ENCODE measurements at regions not wholly inside any gene's neighbourhood (a gene's known extent, or its start where the extent isn't known, plus 50 kb on each side); places are given as distances from the start of the nearest gene placed in this dataset.

DNA sequence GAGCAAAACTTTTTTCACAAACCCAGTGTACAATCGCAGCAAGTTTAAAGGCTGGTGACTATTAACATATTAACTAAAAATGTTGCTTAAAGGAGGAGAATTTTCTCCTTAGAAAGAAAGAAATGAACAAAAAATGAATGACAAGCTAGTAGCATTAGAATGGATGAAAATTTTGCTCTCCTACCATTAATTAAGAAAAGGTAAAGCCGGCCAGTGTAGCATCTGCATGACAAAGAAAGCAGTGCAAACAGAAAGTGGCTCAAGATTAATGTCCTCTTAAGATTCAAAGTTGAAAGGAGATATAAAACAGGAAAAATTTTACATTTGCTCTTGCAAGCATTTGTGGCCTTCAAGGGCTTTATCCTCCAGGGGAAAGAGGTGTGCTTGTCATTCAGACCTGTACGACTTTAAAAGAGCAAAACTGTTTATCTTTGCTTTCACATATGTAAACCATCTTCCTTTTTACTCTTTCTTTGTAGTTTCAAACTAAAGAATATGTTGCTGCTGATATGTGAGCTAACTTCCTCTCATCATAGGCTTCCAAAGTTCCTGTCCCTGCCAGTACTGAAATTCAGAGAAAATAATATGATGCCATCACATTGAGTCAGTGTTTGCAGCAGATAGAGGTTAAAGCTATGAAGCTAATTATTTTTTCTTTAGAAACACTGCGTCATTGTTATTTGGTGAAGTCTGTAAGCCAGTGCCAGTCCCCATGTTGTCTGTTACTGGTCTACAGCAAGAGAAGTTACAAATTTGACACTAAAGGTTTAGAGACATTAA lies 439.1 kb upstream of the GRM7 start:
- H4K20me1 ChIP-seq (replicated peaks; ENCODE audit: control insufficient read depth, extremely low read depth, insufficient read depth, low read length) = no peaks in the 10 kb centered on the region
- no peaks in the 10 kb centered on the region for H3K9me1 ChIP-seq (replicated peaks; ENCODE audit: control insufficient read depth, extremely low read depth, insufficient read depth, low read length)
- no peak overlapping the region for H3K4me3 ChIP-seq (replicated peaks in 1 of 3; ENCODE audit: insufficient read depth in 1 of 3, low read depth in 1 of 3, low read length in 3 of 3)
- no peaks in the 10 kb centered on the region for H3K79me2 ChIP-seq (ENCODE audit: control insufficient read depth, insufficient read depth, low read length)
- no peak overlapping the region for H3K27ac ChIP-seq (ENCODE audit: insufficient read depth, low read depth, low read length)
- H3K27me3 ChIP-seq (ENCODE audit: control insufficient read depth in 2 of 2, insufficient read depth in 2 of 2, low read length in 2 of 2) = no peaks in the 10 kb centered on the region
- no peak overlapping the region for H3K9ac ChIP-seq (replicated peaks; ENCODE audit: extremely low read depth, insufficient read depth, low read length)
- CTCF ChIA-PET = no interaction called here
- H3K9me3 ChIP-seq (replicated peaks; ENCODE audit: control insufficient read depth, insufficient read depth, low read length) = no peaks in the 10 kb centered on the region
- intact Hi-C loops (cut with micrococcal nuclease) (no loop called here), dilution Hi-C loops (cut with MboI; ENCODE audit: extremely low pct_ligation_motif_present, low sequenced_read_pairs) (no loop called here)
- H3K4me1 ChIP-seq (ENCODE audit: control insufficient read depth, extremely low read depth, insufficient read depth, low read length) = no peaks in the 10 kb centered on the region
- no peak for FAIRE-seq
- no peak overlapping the region for H2AFZ ChIP-seq (ENCODE audit: low read depth, low read length)
- no peak for TF ChIP-seq MYC (IDR thresholded peaks at IDR 0.05; ENCODE audit: low read depth, low read length)
- H3K36me3 ChIP-seq (ENCODE audit: control insufficient read depth in 2 of 2, extremely low read depth in 1 of 2, insufficient read depth in 2 of 2, low read length in 2 of 2) = no peaks in the 10 kb centered on the region
- DNase-seq (ENCODE audit: low read depth, low spot score) = no peak
- POLR2A ChIA-PET = no interaction called here
- no TSS peak for BruUV-seq (replicated peaks)
- no peak overlapping the region for H3K4me2 ChIP-seq (ENCODE audit: insufficient read depth, low read length)

GRCh38 chr3:6425289-6425820 lies 435.6 kb upstream of the GRM7 start:
- Histone ChIP-seq H3K79me2 (ENCODE audit: control insufficient read depth, insufficient read depth, low read length) (no peaks in the 10 kb centered on the region), H3K4me2 (ENCODE audit: insufficient read depth, low read length) (no peak overlapping the region), H3K9ac (replicated peaks; ENCODE audit: extremely low read depth, insufficient read depth, low read length) (no peak overlapping the region), H2AFZ (ENCODE audit: low read depth, low read length) (no peak overlapping the region), H3K36me3 (ENCODE audit: control insufficient read depth in 2 of 2, extremely low read depth in 1 of 2, insufficient read depth in 2 of 2, low read length in 2 of 2) (no peaks in the 10 kb centered on the region), H3K4me1 (ENCODE audit: control insufficient read depth, extremely low read depth, insufficient read depth, low read length) (no peaks in the 10 kb centered on the region), H3K4me3 (replicated peaks in 1 of 3; ENCODE audit: insufficient read depth in 1 of 3, low read depth in 1 of 3, low read length in 3 of 3) (no peak overlapping the region), H3K9me3 (replicated peaks; ENCODE audit: control insufficient read depth, insufficient read depth, low read length) (no peaks in the 10 kb centered on the region), H3K9me1 (replicated peaks; ENCODE audit: control insufficient read depth, extremely low read depth, insufficient read depth, low read length) (no peaks in the 10 kb centered on the region), H4K20me1 (replicated peaks; ENCODE audit: control insufficient read depth, extremely low read depth, insufficient read depth, low read length) (no peaks in the 10 kb centered on the region), H3K27me3 (ENCODE audit: control insufficient read depth in 2 of 2, insufficient read depth in 2 of 2, low read length in 2 of 2) (no peaks in the 10 kb centered on the region), H3K27ac (ENCODE audit: insufficient read depth, low read depth, low read length) (no peak overlapping the region)
- intact Hi-C loops (cut with micrococcal nuclease) (no loop called here), dilution Hi-C loops (cut with MboI; ENCODE audit: extremely low pct_ligation_motif_present, low sequenced_read_pairs) (no loop called here)
- FAIRE-seq (no peak), DNase-seq (ENCODE audit: low read depth, low spot score) (no peak)
- BruUV-seq (replicated peaks) = no TSS peak
- ChIA-PET CTCF (no interaction called here), POLR2A (no interaction called here)
- TF ChIP-seq EZH2 (IDR thresholded peaks at IDR 0.05; ENCODE audit: borderline replicate concordance, low read depth, low read length, severe bottlenecking) (no peak), MYC (IDR thresholded peaks at IDR 0.05; ENCODE audit: low read depth, low read length) (no peak), GATA2 (IDR thresholded peaks at IDR 0.05; ENCODE audit: insufficient read depth, insufficient read length, low read depth, low read length) (no peak), FOS (IDR thresholded peaks at IDR 0.05; ENCODE audit: borderline replicate concordance, insufficient read depth, low read length) (no peak), POLR2AphosphoS5 (IDR thresholded peaks at IDR 0.05; ENCODE audit: insufficient read depth, low read depth, low read length) (no peak), POLR2A (IDR thresholded peaks at IDR 0.05; ENCODE audit: low read depth, low read length) (no peak), JUN (IDR thresholded peaks at IDR 0.05; ENCODE audit: borderline replicate concordance, insufficient read depth, insufficient read length, low read depth) (no peak)
- TF ChIP-seq, protein P1, sequence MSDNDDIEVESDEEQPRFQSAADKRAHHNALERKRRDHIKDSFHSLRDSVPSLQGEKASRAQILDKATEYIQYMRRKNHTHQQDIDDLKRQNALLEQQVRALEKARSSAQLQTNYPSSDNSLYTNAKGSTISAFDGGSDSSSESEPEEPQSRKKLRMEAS (IDR thresholded peaks at IDR 0.05; ENCODE audit: insufficient read depth, insufficient read length) = no peak
- TF ChIP-seq, protein P2, sequence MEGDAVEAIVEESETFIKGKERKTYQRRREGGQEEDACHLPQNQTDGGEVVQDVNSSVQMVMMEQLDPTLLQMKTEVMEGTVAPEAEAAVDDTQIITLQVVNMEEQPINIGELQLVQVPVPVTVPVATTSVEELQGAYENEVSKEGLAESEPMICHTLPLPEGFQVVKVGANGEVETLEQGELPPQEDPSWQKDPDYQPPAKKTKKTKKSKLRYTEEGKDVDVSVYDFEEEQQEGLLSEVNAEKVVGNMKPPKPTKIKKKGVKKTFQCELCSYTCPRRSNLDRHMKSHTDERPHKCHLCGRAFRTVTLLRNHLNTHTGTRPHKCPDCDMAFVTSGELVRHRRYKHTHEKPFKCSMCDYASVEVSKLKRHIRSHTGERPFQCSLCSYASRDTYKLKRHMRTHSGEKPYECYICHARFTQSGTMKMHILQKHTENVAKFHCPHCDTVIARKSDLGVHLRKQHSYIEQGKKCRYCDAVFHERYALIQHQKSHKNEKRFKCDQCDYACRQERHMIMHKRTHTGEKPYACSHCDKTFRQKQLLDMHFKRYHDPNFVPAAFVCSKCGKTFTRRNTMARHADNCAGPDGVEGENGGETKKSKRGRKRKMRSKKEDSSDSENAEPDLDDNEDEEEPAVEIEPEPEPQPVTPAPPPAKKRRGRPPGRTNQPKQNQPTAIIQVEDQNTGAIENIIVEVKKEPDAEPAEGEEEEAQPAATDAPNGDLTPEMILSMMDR (IDR thresholded peaks at IDR 0.05; ENCODE audit: extremely low read depth in 1 of 2, insufficient read depth in 1 of 2, low read depth in 1 of 2, low read length in 2 of 2) = no peak

All from endothelial cell of umbilical vein (primary cell).